Dendritic cell treated with granulocyte-macrophage colony-stimulating factor and Interleukin-4, amounts not matched to agents 40 ng/mL and 50 ng/mL, for 4 days (primary cell): ENCODE measurements at regions not wholly inside any gene's neighbourhood (a gene's known extent, or its start where the extent isn't known, plus 50 kb on each side); places are given as distances from the start of the nearest gene placed in this dataset.

Experiments used
- H3K27ac Mint-ChIP-seq: one replicate; pipeline ENCODE4 v1.8.0; 2022; ENCODE audit warnings: mild to moderate bottlenecking, mixed read lengths
- H3K27me3 Mint-ChIP-seq: one replicate; pipeline ENCODE4 v1.8.0; 2022; ENCODE audit warnings: mild to moderate bottlenecking, mixed read lengths
- H3K36me3 Mint-ChIP-seq: one replicate; pipeline ENCODE4 v1.8.0; 2022; ENCODE audit warnings: low read depth, mixed read lengths
- H3K4me1 Mint-ChIP-seq: one replicate; pipeline ENCODE4 v1.8.0; 2022; ENCODE audit warnings: low read depth, mixed read lengths
- H3K4me3 Mint-ChIP-seq: one replicate; pipeline ENCODE4 v1.8.0; 2022; ENCODE audit warnings: mild to moderate bottlenecking, moderate library complexity, mixed read lengths
- H3K9me3 Mint-ChIP-seq: one replicate; pipeline ENCODE4 v1.8.0; 2022; ENCODE audit warnings: mixed read lengths
- intact Hi-C: fragments of 100-400 bp; cut with micrococcal nuclease; formaldehyde crosslinking; loops from one replicate; pipeline ENCODE4 v1.15.0; 2022

DNA sequence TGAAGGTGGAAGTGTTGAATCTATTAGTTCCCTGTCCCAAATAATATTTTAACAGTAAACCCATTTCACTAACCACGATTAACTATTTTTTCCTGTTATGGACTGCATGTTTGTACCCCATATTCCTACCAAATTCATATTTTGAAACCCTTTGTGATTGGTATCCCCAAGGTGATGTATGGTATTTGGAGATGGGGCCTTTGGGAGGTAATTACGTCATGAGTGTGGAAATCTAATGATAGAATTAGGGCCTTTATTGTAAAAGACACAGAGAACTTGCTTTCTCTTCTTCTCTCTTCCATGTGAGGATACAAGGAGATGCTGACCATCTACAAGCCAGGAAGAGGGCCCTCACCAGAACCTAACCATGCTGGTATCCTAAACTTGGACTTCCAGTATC, 744.7 kb downstream of the DTWD2 start:
- Mint-ChIP-seq H3K4me1 (no peaks in the 10 kb centered on the region), H3K4me3 (no peak overlapping the region), H3K27me3 (peaks cover 10% of the 10 kb centered on the region), H3K27ac (no peak overlapping the region), H3K9me3 (peaks cover 9% of the 10 kb centered on the region), H3K36me3 (no peaks in the 10 kb centered on the region)
- intact Hi-C loops: no loop called here

DNA sequence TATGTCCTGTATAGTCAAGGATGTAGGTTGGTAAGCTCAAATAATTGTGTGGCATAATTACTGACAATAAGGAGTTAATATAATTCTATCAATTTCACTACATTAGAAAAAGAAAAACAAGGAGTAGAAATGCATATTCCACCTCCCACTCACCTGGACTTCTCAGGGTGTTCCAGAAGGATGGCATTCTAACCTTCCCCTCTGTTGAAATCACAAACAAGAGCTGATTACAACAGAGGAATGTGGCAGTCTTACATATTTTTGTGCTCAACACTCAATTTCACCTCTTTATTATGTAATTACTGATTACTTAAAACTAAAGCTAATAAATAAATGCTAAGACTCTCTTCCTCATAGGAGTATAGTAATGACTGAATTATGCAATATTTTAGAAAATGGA, 745.3 kb downstream of the DTWD2 start:
- Mint-ChIP-seq H3K36me3 (no peaks in the 10 kb centered on the region), H3K4me3 (no peak overlapping the region), H3K27me3 (peaks cover 5% of the 10 kb centered on the region), H3K4me1 (no peaks in the 10 kb centered on the region), H3K9me3 (peaks cover 3% of the 10 kb centered on the region), H3K27ac (no peak overlapping the region)
- intact Hi-C loops: no loop called here

DNA sequence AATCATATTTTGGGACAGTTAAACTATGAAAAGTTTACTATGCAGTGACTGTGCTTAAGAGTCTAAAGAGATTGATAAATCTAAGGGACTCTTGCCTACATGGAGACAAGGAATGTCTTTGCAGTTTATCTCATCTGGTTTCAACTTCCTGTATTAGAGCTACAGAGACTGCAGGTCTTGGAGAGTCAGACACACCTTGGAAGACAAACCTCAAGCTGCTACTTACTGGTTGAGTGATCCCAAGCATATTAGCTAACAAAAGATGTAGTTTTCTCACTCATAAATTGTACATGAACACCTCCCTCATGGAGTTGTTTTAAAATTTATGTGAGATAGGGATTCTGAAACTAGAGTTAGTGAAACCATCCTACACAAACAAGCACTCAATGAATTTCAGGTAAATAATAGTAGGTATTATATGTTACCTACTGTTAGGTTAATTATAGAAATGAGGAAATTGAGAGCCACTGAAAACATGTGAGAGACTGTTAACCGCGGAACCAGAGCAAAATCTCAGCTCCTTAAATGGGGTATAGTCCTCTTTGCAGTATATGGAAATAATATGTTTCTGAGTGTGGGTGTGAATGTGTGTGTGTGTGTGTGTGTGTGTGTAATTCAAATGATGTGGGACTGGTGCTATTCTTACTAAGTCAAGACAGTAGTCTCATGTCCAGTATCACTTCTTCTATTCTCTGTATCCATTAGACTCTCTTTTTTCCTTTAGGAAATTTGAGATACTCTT, 752.1 kb downstream of the DTWD2 start:
- Mint-ChIP-seq H3K27ac (no peak overlapping the region), H3K4me1 (no peaks in the 10 kb centered on the region), H3K4me3 (no peak overlapping the region), H3K36me3 (no peaks in the 10 kb centered on the region), H3K9me3 (no peaks in the 10 kb centered on the region), H3K27me3 (no peaks in the 10 kb centered on the region)
- intact Hi-C loops: no loop called here

DNA sequence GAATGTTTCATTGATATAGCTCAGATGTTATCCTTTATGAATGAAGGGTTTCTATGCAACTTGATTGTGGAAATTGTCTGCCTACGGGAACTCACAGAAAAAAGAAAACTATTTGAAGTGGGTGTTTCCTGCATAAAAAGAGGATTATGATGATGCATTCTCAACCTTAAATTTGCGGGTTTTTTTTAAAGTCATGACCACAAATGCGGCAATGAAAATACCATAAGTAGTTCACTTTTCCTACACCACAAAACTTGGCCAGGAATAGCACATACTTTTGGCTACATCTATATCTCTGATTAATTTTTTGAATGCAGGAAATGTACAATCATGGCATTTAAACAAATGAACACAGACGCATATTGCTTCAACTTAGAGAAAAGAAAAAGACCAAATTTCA, 754.7 kb downstream of the DTWD2 start:
- intact Hi-C loops: no loop called here
- no peaks in the 10 kb centered on the region for H3K9me3 Mint-ChIP-seq
- no peak overlapping the region for H3K4me3 Mint-ChIP-seq
- no peaks in the 10 kb centered on the region for H3K27me3 Mint-ChIP-seq
- no peaks in the 10 kb centered on the region for H3K36me3 Mint-ChIP-seq
- no peaks in the 10 kb centered on the region for H3K4me1 Mint-ChIP-seq
- no peak overlapping the region for H3K27ac Mint-ChIP-seq

DNA sequence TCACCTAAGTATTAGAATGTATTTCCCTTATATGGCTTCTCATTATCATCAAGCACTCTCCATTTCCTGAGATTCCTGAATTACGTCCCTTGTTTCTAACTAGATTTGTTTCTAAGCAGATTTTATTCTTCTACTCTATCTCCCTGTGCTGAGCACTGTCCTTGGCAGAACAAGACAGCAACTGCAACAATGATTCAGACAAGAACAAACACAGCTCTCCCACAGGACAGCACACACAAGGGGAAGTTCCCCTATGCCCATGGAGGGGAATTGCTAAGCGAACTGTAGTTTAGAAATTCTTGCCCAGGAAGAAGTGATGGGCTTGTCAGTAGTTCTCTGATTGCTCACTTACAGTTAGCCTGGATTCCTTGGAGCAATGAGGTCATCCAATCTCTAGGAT, 759.9 kb downstream of the DTWD2 start:
- H3K27ac Mint-ChIP-seq: no peak overlapping the region
- H3K4me3 Mint-ChIP-seq: no peak overlapping the region
- H3K36me3 Mint-ChIP-seq: no peaks in the 10 kb centered on the region
- H3K27me3 Mint-ChIP-seq: no peaks in the 10 kb centered on the region
- no peaks in the 10 kb centered on the region for H3K4me1 Mint-ChIP-seq
- peaks cover 8% of the 10 kb centered on the region for H3K9me3 Mint-ChIP-seq
- intact Hi-C loops: no loop called here

DNA sequence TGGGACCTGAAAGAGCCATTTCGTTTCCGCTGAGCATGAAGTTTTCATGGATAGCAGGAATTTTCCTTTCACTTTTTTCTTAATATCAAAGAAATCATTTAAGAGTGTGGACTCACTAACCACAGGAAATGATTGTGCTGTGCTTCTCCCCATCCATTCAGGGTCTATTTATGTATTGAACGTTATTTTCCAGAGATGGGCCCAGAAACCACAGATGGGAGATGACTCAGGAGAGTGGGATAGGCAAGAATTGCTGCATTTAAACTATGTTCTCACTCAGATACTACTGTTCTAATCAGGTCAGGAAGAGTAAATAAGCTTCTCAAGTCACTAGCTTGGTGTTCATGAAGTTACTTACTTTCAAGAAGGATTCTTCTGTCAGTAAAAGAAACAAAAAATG, 763.8 kb downstream of the DTWD2 start:
- no peak overlapping the region for H3K4me3 Mint-ChIP-seq
- peaks cover 8% of the 10 kb centered on the region for H3K9me3 Mint-ChIP-seq
- H3K36me3 Mint-ChIP-seq: no peaks in the 10 kb centered on the region
- no peak overlapping the region for H3K27ac Mint-ChIP-seq
- no peaks in the 10 kb centered on the region for H3K4me1 Mint-ChIP-seq
- no peaks in the 10 kb centered on the region for H3K27me3 Mint-ChIP-seq
- intact Hi-C loops: no loop called here

DNA sequence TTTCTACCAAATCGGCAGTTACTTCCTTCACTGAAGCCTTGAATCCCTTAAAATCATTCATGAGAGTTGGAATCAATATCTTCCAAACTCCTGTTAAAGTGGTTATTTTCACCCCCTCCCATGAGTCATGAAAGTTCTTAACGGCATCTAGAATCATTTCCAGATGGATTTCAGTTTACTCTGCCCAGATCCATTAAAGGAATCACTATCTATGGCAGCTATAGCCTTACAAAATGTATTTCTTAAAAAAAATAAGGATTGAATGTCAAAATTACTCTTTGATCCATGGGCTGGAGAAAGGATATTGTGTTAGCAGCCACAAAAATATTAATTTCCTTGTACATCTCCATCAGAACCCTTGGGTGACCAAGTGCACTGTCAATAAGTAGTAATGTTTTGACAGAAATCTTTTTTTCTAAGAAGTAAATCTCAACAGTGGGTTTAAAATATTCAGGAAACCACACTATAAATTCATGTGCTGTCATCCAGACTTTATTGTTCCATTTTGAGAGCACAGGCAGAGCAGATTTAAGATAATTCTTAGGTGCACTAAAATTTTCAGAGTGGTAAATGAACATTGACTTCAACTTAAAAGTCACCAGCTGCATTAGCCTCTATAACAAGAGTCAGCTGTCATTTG, 767.7 kb downstream of the DTWD2 start:
- no peaks in the 10 kb centered on the region for H3K36me3 Mint-ChIP-seq
- no peaks in the 10 kb centered on the region for H3K27me3 Mint-ChIP-seq
- H3K27ac Mint-ChIP-seq: no peak overlapping the region
- no peaks in the 10 kb centered on the region for H3K4me1 Mint-ChIP-seq
- intact Hi-C loops: no loop called here
- no peak overlapping the region for H3K4me3 Mint-ChIP-seq
- no peaks in the 10 kb centered on the region for H3K9me3 Mint-ChIP-seq

DNA sequence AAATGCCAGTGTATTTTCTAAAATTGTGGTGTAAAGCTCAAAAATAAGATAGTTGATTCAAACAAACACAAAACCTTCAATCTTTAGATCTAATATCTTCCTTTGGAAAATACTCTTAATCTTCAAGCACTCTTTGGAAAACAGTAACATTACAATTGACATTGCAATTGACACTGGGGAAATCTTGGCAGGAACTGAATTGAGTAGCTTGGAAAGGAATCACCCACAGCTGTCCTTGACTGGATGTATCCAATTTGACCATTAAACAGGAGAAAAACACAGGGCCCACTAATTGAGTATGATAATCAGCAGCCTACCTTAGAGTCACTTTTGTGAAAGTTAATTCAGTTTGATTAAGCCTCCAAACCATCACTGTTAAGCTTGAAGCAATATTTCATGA, 776.7 kb downstream of the DTWD2 start:
- no peaks in the 10 kb centered on the region for H3K36me3 Mint-ChIP-seq
- H3K4me1 Mint-ChIP-seq: no peaks in the 10 kb centered on the region
- no peak overlapping the region for H3K4me3 Mint-ChIP-seq
- peaks cover 56% of the 10 kb centered on the region for H3K9me3 Mint-ChIP-seq
- no peak overlapping the region for H3K27ac Mint-ChIP-seq
- intact Hi-C loops: no loop called here
- H3K27me3 Mint-ChIP-seq: no peaks in the 10 kb centered on the region

DNA sequence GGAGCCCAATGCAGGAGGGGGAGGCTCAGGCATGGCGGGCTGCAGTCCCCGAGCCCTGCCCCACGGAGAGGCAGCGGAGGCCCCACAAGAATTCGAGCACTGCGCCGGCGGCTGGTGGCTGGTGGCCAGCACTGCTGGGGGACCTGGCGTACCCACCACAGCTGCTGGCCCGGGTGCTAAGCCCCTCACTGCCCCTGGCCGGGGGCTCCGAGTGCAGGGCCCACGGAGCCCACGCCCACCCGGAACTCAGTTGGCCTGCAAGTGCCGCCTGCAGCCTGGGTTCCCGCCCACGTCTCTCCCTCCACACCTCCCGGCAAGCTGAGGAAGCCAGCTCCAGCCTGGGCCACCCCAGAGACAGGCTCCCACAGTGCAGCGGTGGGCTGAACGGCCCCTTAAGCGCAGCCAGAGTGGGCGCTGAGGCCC, 780.3 kb downstream of the DTWD2 start:
- peaks cover 56% of the 10 kb centered on the region for H3K9me3 Mint-ChIP-seq
- H3K27ac Mint-ChIP-seq: no peak overlapping the region
- no peaks in the 10 kb centered on the region for H3K36me3 Mint-ChIP-seq
- intact Hi-C loops: no loop called here
- H3K4me1 Mint-ChIP-seq: no peaks in the 10 kb centered on the region
- H3K27me3 Mint-ChIP-seq: no peaks in the 10 kb centered on the region
- no peak overlapping the region for H3K4me3 Mint-ChIP-seq

DNA sequence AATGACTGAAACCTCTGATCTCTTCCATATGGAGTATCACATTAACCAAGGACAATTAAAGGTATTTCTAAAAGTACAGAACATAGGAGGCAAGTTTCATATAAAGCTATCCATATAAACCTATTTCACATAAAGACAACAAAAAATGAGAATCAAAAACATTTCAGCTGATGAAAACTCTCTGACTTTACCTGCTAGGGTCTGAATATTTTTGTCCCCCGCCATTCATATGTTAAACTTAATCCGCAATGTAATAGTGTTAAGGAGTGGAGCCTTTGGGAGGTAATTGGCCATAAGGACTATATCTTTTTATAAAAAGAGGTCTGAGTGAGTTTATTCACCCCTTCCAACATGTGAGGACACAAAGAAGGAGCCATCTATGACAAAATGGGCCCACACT, 788.5 kb downstream of the DTWD2 start:
- no peaks in the 10 kb centered on the region for H3K36me3 Mint-ChIP-seq
- peaks cover 13% of the 10 kb centered on the region for H3K9me3 Mint-ChIP-seq
- H3K4me1 Mint-ChIP-seq: no peaks in the 10 kb centered on the region
- no peak overlapping the region for H3K27ac Mint-ChIP-seq
- no peaks in the 10 kb centered on the region for H3K27me3 Mint-ChIP-seq
- intact Hi-C loops: no loop called here
- no peak overlapping the region for H3K4me3 Mint-ChIP-seq

DNA sequence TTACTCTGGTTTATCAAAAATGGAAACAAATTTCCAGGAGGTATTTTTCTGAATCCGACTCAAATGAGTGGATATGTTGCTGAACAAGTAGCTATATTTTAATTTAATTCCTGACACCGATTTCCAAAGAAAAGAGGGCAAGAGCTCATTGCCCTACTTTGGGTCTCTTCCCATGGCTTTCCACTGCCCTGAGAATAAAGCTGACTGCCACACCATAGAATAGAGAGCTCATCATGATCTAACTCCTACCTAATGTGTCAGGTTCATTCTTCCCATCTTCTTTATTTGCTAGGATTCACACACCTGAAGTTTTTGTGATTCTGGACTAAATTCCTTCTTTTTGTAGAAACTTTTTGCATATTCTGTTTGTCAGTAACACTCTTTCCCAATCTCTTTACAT, 792.1 kb downstream of the DTWD2 start:
- H3K4me3 Mint-ChIP-seq: no peak overlapping the region
- H3K36me3 Mint-ChIP-seq: no peaks in the 10 kb centered on the region
- no peaks in the 10 kb centered on the region for H3K9me3 Mint-ChIP-seq
- H3K27me3 Mint-ChIP-seq: no peaks in the 10 kb centered on the region
- intact Hi-C loops: no loop called here
- H3K27ac Mint-ChIP-seq: no peak overlapping the region
- H3K4me1 Mint-ChIP-seq: no peaks in the 10 kb centered on the region

DNA sequence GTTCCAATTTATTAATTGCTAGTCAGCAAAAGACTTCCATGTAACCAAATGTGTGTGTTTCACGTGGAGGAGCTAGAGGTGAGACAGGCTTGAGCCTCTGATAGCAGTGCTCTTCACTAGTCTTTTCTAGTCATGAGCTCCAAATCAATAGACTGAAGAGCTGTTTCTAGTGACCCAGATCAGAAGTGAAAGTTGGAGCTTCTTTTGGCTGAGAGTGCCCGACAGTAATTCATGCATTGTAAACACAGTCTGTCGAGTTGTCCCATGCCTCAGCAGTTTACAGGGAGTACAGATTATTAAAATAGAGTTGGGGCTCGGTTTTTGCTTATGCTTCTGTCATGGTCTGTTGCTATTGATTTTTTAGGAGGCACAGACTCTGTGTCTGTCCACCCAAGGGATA, 793.1 kb downstream of the DTWD2 start:
- Mint-ChIP-seq H3K4me3 (no peak overlapping the region), H3K4me1 (no peaks in the 10 kb centered on the region), H3K9me3 (no peaks in the 10 kb centered on the region), H3K36me3 (no peaks in the 10 kb centered on the region), H3K27ac (no peak overlapping the region), H3K27me3 (no peaks in the 10 kb centered on the region)
- intact Hi-C loops: no loop called here

DNA sequence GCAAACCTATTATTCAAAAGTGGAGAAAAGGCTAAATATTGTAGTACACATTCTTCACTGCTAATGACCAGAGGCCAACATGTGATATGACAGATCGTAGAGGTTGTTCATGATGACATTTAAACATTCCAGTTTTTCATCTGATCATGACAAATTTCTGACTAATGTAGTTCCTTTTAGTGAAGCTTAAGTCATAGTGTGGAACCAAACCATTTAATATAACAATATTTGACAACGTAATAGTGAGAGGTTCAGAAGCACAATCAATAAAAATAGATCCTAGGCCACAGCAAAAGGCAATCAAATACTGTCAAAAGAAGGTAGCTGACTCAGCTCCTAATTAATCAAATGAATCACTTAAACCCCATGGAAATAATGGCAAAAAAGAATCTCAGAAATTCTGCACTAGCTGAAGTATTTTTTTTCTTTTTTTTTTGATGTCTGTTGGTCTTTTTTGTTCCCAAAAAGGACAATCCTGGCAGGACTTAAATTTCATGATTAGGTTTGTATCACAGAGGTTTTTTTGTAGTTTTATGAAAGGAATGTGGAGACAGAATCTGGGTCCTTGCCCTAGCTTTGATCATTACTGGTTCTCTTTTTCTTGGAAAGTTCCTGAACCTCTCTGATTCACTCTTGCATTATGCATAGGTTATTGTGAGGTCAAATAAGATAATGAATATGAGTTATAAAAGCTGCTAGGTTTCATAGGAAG, 795.0 kb downstream of the DTWD2 start:
- no peaks in the 10 kb centered on the region for H3K9me3 Mint-ChIP-seq
- no peaks in the 10 kb centered on the region for H3K27me3 Mint-ChIP-seq
- no peak overlapping the region for H3K27ac Mint-ChIP-seq
- intact Hi-C loops: no loop called here
- no peaks in the 10 kb centered on the region for H3K4me1 Mint-ChIP-seq
- no peak overlapping the region for H3K4me3 Mint-ChIP-seq
- no peaks in the 10 kb centered on the region for H3K36me3 Mint-ChIP-seq

DNA sequence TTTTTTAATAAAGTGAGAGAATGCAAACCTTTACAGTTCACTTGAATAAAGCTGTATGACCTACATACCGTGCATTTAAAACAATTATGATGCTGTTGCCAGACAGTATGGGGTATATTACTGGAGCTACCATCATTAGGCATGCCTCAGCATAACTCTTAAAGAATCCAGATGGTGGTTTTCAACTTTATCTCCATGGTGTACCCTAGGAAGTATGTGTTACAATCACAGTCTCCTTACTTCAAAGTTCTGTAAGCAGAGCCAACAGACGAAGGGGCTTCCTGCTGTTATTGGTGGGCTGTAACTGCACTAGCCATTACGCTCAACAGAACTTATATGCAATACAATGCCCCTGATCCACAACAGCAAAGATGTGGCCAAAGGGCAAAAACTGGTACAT, 803.3 kb downstream of the DTWD2 start:
- intact Hi-C loops: no loop called here
- H3K4me1 Mint-ChIP-seq: no peaks in the 10 kb centered on the region

More for the DNA sequence above, 803.3 kb downstream of the DTWD2 start:
- no peaks in the 10 kb centered on the region for H3K27me3 Mint-ChIP-seq
- H3K36me3 Mint-ChIP-seq: no peaks in the 10 kb centered on the region
- H3K9me3 Mint-ChIP-seq: no peaks in the 10 kb centered on the region
- H3K27ac Mint-ChIP-seq: no peak overlapping the region
- H3K4me3 Mint-ChIP-seq: no peak overlapping the region
